Stimulated activated CD8-positive, alpha-beta memory T cell treated with anti-CD3 and anti-CD28 coated beads, Interleukin-2, amount 100 ng/mL, for 1 hour (primary cell): ENCODE measurements at regions not wholly inside any gene's neighbourhood (a gene's known extent, or its start where the extent isn't known, plus 50 kb on each side); places are given as distances from the start of the nearest gene placed in this dataset.

Experiments used
- DNase-seq, 2 donors: peaks; one replicate each; pipeline ENCODE4 v3.0.0-alpha.2; 2020; ENCODE audit warnings: low read depth in 2 of 2

DNA sequence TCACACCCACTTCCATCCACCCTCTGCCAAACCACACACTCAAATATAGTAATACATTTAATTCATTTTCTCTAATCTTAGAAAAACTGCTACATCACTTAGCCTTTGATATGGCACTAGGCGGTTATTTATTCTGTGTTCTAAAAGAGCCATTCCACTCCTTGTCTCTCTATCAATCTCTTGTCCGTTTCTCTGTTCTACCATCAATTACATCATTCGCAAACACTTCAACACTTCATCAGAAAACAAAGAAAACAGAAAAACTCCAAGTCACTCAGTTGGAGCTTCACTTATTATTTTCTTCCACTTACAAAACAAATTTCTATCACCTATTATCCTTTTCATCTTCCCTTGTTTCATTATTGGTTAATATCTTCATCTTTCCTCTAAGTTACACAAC lies 1523.0 kb downstream of the KCNT2 start:
- no peak for DNase-seq

DNA sequence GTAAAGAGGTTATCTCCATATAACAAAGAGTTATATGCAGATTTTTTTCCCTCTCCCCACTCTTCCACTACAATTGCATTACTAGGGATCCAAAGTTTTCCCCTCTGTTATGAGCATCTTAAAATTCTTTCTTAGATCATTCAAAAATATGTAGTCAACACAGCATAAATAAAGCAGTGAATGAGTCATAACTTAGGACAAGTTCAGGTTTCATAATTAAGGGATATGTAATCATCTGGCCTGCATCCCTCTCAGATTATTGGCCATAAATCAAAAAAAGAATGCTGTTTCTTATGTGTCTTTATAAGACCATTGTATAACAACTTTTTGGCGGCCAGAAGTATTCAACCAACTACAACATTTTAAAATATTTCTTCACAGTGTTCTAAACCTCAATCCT lies 1526.1 kb downstream of the KCNT2 start:
- no peak for DNase-seq

DNA sequence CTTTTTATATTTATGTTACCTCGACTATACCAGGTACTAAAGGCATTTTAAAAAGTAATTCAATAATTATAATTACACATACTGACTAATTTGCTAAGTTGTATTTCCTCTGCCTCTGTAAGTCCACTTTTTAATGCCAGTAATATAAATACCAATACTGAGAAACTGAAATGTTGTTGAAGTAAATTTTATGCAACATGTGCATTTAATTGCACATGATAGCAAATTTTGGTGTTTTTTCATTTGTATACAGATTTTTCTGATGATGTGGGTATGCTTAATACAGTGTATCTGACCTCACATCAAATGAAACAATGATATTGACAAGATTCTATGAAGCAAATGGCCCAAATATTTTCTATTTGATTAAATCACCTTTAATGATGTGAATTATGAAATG lies 1531.6 kb downstream of the KCNT2 start:
- DNase-seq: no peak

DNA sequence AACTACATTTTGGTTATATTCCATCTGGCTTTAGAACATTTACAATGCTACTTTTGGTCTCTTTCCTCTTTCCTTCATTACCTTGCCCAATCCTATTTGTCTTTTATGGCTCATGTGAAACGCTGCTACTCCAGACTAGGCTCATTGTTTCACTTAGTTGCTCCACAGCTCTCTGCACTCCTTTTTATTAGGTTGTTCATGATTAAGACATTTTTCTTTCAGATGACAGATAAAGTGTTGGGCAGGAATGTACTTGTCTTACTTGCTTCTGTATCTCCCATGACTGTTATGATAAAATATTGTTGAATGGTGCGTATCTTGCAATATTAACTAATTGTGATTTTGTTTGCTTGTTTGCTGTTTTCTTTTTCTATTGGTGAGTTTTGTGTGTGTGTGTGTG lies 1532.3 kb downstream of the KCNT2 start:
- no peak for DNase-seq

DNA sequence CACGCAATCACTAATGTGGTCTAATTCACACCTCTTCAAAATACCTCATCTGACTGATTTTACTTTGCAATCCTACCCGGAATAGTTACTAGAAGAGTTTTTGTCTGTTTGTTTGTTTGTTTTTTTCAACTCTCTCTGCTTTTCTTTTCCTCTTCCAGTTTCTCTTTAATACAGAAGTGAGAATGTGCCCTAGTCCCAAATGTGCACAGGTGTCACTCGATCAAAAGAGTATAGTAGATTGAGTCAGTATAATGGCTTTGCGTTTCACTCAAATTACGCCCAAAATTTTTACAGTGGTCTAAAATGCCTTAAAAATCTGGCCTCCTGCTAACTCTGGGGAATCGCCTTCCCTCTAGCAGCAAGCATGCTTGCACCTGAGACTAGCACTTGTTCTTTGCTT lies 1536.8 kb downstream of the KCNT2 start:
- no peak for DNase-seq

DNA sequence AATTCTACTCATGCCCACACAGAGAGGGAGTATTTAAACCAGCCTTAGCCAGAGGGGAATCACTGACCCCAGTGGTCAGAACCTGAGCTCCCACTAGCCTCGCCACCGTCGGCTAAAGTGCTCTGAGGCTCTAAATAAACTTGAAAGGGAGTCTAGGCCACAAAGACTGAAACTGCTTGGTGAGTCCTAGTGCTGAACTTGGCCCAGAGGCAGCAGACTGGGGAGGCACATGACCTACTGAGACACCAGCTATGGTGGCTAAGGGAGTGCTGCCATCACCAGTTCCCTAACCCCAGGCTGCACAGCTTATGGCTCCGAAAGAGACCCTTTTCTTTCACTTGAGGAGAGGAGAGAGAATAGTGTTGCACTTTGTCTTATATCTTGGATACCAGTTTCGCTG lies 1542.8 kb downstream of the KCNT2 start:
- DNase-seq: no peak

DNA sequence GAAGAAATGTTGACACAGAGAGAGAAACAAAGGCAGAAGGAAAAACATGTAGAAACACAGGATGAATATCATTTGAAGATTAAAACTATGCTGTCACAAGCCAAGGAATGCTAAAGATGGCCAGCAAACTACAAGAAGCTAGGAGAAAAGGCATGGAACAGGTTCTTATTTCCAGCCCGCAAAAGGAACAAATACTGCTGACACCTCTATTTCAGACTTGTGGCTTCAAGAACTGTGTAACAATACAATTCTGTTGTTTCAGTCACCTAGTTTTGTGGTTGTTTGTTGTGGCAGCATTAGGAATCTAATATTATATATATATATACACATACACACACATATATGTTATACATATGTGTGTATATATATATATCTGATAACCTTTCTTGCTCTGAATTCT lies 1543.9 kb downstream of the KCNT2 start:
- no peak for DNase-seq

DNA sequence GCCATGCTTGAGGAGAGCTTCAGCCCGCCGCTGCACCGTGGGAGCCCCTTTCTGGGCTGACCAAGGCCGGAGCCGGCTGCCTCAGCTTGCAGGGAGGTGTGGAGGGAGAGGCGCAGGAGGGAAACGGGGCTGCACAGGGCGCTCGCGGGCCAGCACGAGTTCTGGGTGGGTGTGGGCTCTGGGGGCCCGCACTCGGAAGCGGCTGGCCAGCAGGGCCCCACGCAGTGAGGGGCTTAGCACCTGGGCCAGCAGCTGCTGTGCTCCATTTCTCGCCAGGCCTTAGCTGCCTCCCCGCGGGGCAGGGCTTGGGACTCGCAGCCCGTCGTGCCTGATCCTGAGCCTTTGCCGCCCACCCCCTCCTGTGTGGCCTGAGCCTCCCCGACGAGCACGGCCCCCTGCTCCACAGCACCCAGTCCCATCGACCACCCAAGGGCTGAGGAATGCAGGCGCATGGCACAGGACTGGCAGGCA lies 1554.0 kb downstream of the KCNT2 start:
- no peak for DNase-seq

DNA sequence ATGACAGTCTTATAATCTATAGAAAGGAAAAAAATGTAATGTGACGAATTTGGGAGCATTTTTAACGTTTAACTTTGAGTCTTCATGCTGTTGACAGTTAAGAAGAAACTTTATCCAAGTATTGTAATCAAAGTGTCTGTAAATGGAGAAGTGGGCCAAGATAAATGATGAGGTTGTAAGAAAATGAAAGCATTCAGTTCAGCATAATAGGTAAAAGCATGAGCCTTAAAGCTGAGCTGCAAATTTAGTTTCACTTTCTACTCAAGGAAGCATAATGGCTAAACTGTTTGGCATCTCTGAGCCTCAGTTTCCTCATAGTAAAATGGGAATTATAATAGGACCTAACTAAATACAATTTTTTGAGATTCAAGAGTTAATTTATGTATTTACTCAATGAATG lies 1554.8 kb downstream of the KCNT2 start:
- no peak for DNase-seq

DNA sequence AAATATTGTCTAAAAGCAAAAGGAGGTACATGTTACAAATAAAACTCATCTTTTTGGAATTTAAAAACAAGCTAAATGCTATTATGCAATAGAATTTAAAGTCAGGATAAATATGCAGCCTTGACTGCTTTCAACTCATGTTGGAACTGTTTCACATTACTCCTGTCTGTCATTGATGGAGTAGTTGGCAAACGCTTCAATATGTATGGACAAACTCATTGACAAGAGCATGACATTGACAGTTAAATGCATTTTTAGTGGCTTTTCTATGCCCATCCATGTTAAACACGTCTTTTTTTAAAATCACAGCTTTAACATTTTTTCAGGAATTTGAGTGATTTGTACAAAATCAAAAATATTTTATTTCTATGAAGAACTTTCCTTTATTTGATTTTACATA lies 1560.5 kb downstream of the KCNT2 start:
- DNase-seq: no peak

DNA sequence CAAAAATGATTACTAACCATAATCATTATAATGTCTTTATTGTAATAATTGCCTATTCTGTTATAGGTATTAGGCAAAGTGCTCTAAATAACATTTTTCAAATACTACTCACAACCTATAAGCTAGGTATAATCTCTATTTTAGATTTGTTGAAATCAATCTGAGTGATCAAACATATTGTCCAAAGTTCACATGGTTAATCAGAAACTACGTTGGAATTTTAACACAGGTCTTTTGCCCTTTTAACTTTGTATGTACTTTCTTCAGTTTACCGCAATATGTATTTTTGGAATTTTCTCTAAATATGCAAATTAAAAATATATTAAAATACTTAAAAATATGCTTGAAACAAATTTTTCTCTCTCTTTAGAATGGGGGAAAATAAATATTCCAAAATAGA lies 1563.2 kb downstream of the KCNT2 start:
- DNase-seq: no peak

DNA sequence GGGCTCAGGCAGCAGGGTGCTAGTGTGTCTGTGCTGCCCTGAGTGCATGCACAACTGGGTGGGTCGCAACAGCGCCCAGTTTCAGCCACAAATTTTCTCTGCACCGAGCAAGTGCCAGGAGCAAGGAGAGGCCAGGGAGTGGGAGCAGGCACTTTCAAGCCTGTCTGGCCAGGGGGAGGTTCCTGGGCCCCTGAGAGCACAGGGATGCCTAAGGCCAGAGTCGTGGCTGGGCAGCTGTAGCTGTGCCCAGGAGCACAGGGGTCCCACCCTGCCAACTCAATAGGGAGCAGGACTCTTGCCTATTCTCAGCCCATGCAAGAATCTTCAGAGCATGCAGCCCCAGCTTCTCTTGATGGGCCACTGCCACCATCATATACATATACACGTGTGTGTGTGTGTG lies 1577.4 kb downstream of the KCNT2 start:
- no peak for DNase-seq

DNA sequence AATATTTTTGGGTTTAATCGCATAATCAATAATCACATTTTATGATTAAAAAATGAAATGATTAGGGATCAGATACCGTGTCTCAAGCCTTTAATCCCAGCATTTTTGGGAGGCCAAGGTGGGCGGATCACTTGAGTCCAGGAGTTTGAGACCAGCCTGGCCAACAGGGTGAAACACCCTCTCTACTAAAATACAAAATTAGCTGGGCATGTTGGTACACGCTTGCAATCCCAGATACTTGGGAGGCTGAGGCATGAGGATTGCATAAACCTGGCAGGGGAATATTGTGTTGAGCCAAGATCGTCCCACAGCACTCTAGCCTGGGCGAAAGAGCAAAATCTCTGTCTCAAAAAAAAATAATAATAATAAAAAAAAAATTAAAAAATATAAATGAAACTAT lies 1581.4 kb downstream of the KCNT2 start:
- DNase-seq: no peak

DNA sequence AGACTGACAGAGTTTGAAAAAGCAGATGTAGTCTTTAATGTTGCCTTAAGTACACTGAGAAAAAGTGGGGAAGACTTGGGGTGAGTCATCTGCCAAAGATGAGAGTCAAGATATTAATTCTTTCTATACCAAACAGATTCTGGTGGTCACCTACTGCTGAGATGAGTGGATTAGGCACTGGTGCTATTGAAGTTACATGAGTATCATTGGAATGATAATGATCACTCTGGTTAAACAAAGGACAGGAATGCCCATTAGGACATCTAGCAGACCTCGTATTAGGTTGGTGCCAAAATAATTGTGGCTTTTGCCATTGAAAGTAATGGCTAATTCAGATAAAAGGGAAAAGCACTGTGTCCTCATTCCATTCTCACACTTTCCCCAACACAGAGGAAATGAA lies 1588.9 kb downstream of the KCNT2 start:
- no peak for DNase-seq

DNA sequence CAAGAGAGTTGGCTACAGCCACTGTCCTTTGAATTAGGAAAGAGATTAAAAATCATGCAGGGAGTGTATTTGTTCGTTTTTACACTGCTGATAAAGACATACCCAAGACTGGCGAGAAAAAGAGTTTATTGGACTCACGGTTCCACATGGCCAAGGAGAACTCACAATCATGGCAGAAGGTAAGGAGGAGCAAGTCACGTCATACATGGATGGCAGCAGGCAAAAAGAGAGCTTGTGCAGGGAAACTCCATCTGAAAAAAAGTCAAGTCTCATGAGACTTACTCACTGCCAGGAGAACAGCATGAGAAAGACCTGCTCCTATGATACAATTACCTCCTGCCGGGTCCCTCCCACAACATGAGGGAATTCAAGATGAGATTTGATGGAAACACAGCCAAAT lies 1595.2 kb downstream of the KCNT2 start:
- DNase-seq: no peak

DNA sequence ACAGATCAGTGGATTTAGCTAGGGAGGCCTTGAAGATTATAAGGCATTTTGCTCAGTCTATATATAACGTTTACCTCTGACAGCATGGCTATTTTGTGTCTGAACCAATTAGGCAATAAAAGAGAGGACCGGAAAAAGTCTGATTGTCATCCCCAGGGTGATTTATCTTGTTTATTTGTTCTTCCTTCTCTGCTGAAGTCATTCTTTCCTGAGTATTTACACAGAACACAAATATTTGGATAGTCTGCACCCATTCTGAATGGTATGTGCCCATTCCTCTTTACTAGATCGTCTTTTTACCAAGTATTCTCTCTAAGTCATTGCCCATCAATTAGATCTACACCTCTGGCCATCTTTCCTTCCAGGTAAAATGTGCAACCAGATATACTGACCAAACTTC lies 1602.9 kb downstream of the KCNT2 start:
- no peak for DNase-seq

DNA sequence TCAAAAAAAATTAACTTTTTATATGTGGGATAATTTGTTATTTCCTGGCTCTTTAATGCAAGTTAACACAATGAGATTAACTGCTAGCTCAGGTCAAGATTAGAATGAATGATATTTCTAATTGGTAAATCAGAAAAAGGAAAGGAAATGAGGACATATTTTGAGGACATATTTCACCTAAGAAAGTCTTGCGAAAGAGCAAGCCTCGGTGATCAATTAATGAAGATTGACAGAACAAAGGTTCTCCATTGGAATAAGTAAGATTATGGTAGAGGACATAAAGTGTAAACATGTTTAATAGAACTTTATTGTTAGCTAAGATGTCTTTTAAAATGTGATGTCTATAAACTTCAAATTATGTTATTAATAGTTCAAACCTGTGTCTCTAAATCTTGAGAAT lies 1617.8 kb downstream of the KCNT2 start:
- DNase-seq: no peak

DNA sequence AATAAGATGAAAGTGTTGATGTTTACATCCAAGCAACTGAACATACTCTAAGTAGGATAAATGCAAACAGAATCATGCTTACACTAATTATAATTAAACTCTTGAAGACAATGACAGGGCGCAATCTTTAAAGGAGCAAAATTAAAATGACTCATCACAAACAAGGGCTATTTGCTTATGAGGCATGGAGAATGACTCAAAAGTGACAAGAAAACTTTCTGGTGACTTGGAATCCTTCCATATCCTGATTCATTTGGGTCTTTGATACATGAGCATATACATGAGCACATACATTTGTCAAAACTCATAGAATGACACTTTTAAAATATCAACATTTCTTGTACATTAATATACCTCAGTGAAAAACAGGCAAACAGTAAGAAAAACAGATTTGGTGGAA lies 1632.3 kb downstream of the KCNT2 start:
- no peak for DNase-seq

DNA sequence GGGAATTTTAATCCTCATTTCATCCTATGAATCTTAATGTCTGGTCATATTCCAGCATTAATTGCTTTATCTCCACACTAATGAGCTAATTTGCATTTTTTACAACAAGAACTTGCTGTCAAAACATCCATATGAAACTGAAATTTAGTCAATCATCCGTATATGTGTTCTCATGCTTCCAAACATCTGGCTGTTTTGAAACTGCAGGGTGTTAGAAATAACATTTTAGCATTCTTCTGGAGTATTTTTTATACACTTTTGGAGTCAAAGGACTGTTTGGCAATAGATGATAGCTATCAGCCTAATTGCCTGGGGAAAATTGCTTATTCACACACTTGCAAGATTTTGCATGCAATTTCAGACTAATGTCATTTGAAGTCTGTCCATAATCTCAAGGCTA lies 1639.3 kb downstream of the KCNT2 start:
- DNase-seq: no peak

DNA sequence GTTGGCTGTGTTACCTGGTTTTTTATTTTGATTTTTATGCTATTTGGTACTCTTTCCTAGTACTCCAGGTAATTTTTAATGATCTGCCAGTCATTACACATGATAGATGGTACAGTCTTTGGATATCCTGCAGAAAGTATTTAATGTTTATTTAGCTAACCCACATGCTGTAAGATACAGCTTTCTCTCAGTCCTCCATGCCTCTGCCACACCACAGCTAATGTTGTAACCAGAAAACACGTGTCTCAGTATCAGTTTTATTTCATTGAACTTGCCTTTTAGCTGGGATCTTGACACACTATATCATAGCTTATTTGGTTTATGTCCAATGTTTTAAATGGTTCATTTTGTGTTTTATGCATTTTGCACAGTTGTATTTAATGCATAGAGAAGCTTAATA lies 1648.4 kb downstream of the KCNT2 start:
- no peak for DNase-seq

DNA sequence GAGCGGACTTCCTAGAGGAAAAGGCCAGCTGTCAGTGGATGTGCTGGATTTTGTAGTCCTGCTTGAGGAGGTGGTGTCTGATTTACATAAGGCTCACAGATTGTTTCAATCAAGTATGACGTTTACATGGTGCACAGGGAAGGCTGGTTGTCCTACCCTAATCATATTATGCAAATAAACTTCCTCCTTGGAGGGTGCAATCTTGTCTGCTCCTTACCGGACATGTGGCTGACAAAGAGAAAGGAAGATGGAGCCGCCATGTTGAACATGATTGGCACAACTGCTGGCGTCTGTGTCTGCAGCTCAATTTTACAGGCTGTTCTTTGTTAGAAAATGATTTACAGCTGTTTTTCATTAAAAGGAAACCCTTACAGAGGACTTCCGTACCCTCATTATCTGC lies 1656.1 kb downstream of the KCNT2 start:
- no peak for DNase-seq

DNA sequence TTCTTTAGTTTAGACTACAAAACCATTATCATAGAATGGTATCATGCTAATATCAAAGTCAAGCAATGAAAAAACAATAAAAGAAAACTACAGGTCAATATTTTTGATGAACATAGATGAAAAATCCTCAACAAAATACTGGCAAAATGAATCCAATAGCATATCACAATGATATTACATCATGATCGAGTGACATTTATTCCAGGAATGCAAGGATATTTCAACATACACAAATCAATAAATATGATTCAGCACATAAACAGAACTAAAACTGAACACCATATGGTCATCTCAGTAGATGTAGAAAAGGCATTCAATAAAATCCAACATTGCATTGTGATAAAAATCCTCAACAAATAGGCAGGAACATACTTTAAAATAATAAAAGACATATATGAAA lies 1657.7 kb downstream of the KCNT2 start:
- DNase-seq: no peak

DNA sequence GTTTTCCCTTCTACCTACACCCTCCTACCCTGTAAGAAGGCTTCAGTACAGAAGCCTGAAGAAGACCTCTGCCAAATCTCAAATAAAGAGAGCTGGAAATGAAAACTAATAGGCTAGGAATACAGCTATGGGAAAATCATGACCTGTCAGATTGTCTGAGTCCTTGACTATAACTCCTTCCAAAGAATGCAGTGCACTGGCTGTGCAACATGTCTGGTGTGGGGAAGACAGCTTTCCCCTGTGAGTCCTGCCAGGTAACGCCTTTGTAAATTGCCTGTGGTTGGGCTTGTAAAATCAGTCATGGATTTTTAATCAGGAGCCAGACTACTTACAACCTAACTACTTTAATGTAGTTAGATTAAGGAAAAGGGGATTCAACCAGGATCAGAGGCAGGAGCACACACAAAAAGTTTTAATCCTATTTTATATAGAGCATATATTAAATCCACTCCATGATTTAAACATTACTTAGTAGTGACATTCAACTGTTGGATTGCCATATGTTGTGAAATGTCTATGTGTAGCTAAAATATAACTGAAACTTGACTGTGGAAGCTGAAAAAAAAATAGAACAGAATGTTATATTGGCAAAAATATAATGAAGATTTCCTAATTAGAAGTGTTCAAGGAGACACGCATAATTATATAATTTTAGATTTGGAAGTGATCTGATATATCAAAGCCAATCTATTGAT lies 1667.8 kb downstream of the KCNT2 start:
- no peak for DNase-seq

DNA sequence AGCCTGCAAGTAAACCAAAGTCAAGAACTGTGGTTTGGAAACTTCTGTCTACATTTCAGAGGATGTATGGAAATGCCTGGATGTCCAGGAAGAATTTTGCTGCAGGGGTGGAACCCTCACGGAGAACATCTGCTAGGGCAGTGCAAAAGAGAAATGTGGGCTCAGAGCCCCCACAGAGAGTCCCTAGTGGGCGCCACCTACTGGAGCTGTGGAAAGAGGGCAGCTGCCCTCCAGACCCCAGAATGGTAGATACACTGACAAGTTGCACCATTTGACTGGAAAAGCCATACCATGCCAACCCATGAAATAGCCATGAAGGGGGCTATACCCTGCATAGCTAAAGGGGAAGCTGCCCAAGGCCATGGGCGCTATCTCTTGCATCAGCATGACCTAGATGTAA lies 1672.4 kb downstream of the KCNT2 start:
- DNase-seq: no peak
